ENCODE measurements at regions not wholly inside any gene's neighbourhood (a gene's known extent, or its start where the extent isn't known, plus 50 kb on each side); places are given as distances from the start of the nearest gene placed in this dataset.

- DNase-seq, result no peak
- no peaks in the 10 kb centered on the region for H3K27me3 ChIP-seq (ENCODE audit: insufficient read depth, low read depth, severe bottlenecking)
- no peaks in the 10 kb centered on the region for H3K36me3 ChIP-seq
- H3K9me3 ChIP-seq (ENCODE audit: severe bottlenecking), result no peaks in the 10 kb centered on the region
- no peak overlapping the region for H3K4me3 ChIP-seq (ENCODE audit: low read depth, low read length)
- TF ChIP-seq CTCF (IDR thresholded peaks at IDR 0.05; ENCODE audit: low read depth, low read length), result no peak
- H3K27ac ChIP-seq, result no peak overlapping the region
Measured at GRCh38 chr15:62979252-62979651, 63.3 kb upstream of the TPM1 start.

GRCh38 chr15:62981071-62981470 is 61.5 kb upstream of the TPM1 start:
- H3K27me3 ChIP-seq (ENCODE audit: insufficient read depth, low read depth, severe bottlenecking), result no peaks in the 10 kb centered on the region
- no peaks in the 10 kb centered on the region for H3K36me3 ChIP-seq
- no peak overlapping the region for H3K27ac ChIP-seq
- H3K9me3 ChIP-seq (ENCODE audit: severe bottlenecking), result no peaks in the 10 kb centered on the region
- no peak overlapping the region for H3K4me3 ChIP-seq (ENCODE audit: low read depth, low read length)
- no peak for TF ChIP-seq CTCF (IDR thresholded peaks at IDR 0.05; ENCODE audit: low read depth, low read length)
- no peak for DNase-seq

- no peak overlapping the region for H3K27ac ChIP-seq
- H3K27me3 ChIP-seq (ENCODE audit: insufficient read depth, low read depth, severe bottlenecking), result no peaks in the 10 kb centered on the region
- no peak for TF ChIP-seq CTCF (IDR thresholded peaks at IDR 0.05; ENCODE audit: low read depth, low read length)
- DNase-seq, result no peak
- H3K36me3 ChIP-seq, result no peaks in the 10 kb centered on the region
- no peaks in the 10 kb centered on the region for H3K9me3 ChIP-seq (ENCODE audit: severe bottlenecking)
- H3K4me3 ChIP-seq (ENCODE audit: low read depth, low read length), result no peak overlapping the region
Measured at GRCh38 chr15:62983956-62984355, 58.6 kb upstream of the TPM1 start.

- no peak overlapping the region for H3K4me3 ChIP-seq (ENCODE audit: low read depth, low read length)
- no peaks in the 10 kb centered on the region for H3K9me3 ChIP-seq (ENCODE audit: severe bottlenecking)
- TF ChIP-seq CTCF (IDR thresholded peaks at IDR 0.05; ENCODE audit: low read depth, low read length), result no peak
- DNase-seq, result no peak
- no peak overlapping the region for H3K27ac ChIP-seq
- H3K36me3 ChIP-seq, result no peaks in the 10 kb centered on the region
- H3K27me3 ChIP-seq (ENCODE audit: insufficient read depth, low read depth, severe bottlenecking), result no peaks in the 10 kb centered on the region
Measured at GRCh38 chr15:62985768-62986167, 56.8 kb upstream of the TPM1 start.

GRCh38 chr15:62986948-62987347 is 55.6 kb upstream of the TPM1 start:
- DNase-seq, result no peak
- Histone ChIP-seq H3K27me3 (ENCODE audit: insufficient read depth, low read depth, severe bottlenecking) (no peaks in the 10 kb centered on the region), H3K4me3 (ENCODE audit: low read depth, low read length) (no peak overlapping the region), H3K27ac (no peak overlapping the region), H3K9me3 (ENCODE audit: severe bottlenecking) (no peaks in the 10 kb centered on the region), H3K36me3 (no peaks in the 10 kb centered on the region)
- no peak for TF ChIP-seq CTCF (IDR thresholded peaks at IDR 0.05; ENCODE audit: low read depth, low read length)

- Histone ChIP-seq H3K4me3 (ENCODE audit: low read depth, low read length) (no peak overlapping the region), H3K36me3 (no peaks in the 10 kb centered on the region), H3K27me3 (ENCODE audit: insufficient read depth, low read depth, severe bottlenecking) (no peaks in the 10 kb centered on the region), H3K27ac (no peak overlapping the region), H3K9me3 (ENCODE audit: severe bottlenecking) (no peaks in the 10 kb centered on the region)
- no peak for TF ChIP-seq CTCF (IDR thresholded peaks at IDR 0.05; ENCODE audit: low read depth, low read length)
- DNase-seq, result no peak
Measured at GRCh38 chr15:62988701-62989100, 53.8 kb upstream of the TPM1 start.

Measured in WERI-Rb-1 (cell line).